IMR-90 (cell line): ENCODE measurements at regions not wholly inside any gene's neighbourhood (a gene's known extent, or its start where the extent isn't known, plus 50 kb on each side); places are given as distances from the start of the nearest gene placed in this dataset.

Experiments used
- MAZ ChIP-seq: IDR thresholded peaks from 2 replicates; pipeline ENCODE4 v1.6.1; 2012; ENCODE audit warnings: low read depth, mild to moderate bottlenecking, low read length, improper control_type of control experiment, moderate library complexity, borderline replicate concordance
- POLR2A ChIP-seq: IDR thresholded peaks from 2 replicates; pipeline ENCODE4 v1.6.1; 2012; ENCODE audit warnings: mild to moderate bottlenecking, low read depth, low read length
- SMC3 ChIP-seq: fragments of 150-350 bp; IDR thresholded peaks from 2 replicates; pipeline ENCODE4 v1.6.1; 2016; ENCODE audit warnings: low read depth, mild to moderate bottlenecking, antibody characterized with exemption, low read length, moderate library complexity
- TF ChIP-seq, protein P1 (sequence below): conservative IDR thresholded peaks from 2 replicates; pipeline ENCODE4 v1.5.1; 2012; ENCODE audit warnings: mild to moderate bottlenecking, low read depth, low read length, improper control_type of control experiment
- TF ChIP-seq, protein P2 (sequence below): fragments of 150-350 bp; IDR thresholded peaks from 2 replicates; pipeline ENCODE4 v1.6.1; 2017; ENCODE audit warnings: mild to moderate bottlenecking, antibody characterized with exemption, low read length, low read depth

DNA sequence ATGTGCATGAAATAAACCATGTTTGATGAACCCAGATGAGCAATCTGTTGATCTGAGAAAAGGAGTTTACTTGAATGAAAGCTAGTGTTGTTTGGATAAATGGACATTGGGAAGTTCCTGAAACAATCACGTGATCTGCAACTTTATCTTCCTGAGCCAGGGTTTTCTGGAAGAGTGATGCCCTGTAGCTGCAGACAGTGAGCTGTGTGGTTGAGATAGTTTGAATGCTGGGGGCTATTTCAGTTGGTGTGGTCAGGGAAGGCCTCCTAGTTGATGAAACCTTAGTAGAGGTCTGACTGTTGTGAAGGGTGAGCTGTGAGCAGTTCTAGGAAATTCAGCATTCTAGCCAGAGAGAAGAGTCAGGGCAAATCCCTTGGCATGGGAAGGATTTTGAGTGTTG lies 643.7 kb downstream of the UTRN start:
- TF ChIP-seq POLR2A: no peak
- TF ChIP-seq, protein P1, sequence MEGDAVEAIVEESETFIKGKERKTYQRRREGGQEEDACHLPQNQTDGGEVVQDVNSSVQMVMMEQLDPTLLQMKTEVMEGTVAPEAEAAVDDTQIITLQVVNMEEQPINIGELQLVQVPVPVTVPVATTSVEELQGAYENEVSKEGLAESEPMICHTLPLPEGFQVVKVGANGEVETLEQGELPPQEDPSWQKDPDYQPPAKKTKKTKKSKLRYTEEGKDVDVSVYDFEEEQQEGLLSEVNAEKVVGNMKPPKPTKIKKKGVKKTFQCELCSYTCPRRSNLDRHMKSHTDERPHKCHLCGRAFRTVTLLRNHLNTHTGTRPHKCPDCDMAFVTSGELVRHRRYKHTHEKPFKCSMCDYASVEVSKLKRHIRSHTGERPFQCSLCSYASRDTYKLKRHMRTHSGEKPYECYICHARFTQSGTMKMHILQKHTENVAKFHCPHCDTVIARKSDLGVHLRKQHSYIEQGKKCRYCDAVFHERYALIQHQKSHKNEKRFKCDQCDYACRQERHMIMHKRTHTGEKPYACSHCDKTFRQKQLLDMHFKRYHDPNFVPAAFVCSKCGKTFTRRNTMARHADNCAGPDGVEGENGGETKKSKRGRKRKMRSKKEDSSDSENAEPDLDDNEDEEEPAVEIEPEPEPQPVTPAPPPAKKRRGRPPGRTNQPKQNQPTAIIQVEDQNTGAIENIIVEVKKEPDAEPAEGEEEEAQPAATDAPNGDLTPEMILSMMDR: no peak
- TF ChIP-seq, protein P2, sequence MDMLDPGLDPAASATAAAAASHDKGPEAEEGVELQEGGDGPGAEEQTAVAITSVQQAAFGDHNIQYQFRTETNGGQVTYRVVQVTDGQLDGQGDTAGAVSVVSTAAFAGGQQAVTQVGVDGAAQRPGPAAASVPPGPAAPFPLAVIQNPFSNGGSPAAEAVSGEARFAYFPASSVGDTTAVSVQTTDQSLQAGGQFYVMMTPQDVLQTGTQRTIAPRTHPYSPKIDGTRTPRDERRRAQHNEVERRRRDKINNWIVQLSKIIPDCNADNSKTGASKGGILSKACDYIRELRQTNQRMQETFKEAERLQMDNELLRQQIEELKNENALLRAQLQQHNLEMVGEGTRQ: no peak
- no peak for TF ChIP-seq MAZ
- TF ChIP-seq SMC3: no peak
